DMS53 treated with DMSO at 0.1 percent for 48 hours (cell line): ENCODE measurements at regions not wholly inside any gene's neighbourhood (a gene's known extent, or its start where the extent isn't known, plus 50 kb on each side); places are given as distances from the start of the nearest gene placed in this dataset.

Experiments
- DNase-seq: peaks from one replicate; lab custom pipeline; 2025; ENCODE audit not compliant: unreplicated experiment; lab: John Stamatoyannopoulos, UW

GRCh38 chr10:62545160-62546066, 171.2 kb downstream of the ZNF365 start:
- no peak for DNase-seq

DNA sequence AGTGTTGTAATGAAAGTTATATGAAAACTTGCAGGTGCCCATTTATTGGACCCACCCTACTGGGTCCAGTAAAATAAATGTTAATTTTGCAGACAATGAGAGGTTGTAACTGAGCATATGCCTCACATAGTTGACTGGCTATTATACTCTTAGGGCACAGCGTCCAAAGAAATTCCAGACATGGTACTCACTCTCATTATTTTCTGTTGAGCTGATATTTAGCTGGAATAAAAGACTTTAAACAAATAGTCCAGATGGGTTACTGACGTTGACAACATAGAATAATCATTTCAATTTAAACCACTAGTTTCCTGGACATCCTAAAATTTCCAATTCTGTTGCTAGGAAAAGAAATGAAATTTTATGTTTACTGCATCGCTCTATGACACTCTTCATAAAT, 174.5 kb downstream of the ZNF365 start:
- no peak for DNase-seq

GRCh38 chr10:62550173-62550572, 176.0 kb downstream of the ZNF365 start:
- no peak for DNase-seq

- peak; percentile 45 for DNase-seq
Observed at GRCh38 chr10:62554632-62555199, 180.5 kb downstream of the ZNF365 start.

- no peak for DNase-seq
Observed at GRCh38 chr10:62559481-62560200, 185.5 kb downstream of the ZNF365 start.

DNA sequence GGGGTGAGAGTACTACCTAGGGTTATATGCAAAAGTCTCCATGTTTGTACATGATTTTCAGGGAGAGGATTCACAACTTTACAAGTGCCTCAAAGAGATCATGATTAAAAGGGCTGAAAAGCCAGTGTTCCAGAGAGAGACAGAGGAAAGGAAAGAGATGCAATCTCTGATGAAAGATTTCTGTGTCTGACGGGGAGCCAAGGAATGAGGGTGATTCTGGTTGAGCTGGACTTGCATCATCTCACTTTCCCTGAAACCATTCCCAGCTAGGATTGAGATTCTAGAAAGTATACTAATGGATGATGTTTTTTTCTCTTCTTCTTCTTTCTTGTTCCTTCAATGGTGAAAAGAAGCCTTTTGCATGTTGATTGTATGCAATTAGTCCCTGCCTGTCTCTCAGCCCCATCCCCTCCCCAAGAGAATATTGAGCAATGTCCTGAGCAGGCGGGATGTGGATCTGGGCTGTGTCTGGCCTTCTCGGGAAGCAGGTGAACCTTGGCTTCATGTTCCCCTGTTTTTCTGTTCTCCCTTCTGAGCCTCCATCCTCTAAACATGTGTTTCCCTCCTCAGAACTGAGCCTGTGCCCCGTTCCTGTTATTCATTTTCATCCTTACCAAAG, 186.1 kb downstream of the ZNF365 start:
- DNase-seq, result no peak

DNA sequence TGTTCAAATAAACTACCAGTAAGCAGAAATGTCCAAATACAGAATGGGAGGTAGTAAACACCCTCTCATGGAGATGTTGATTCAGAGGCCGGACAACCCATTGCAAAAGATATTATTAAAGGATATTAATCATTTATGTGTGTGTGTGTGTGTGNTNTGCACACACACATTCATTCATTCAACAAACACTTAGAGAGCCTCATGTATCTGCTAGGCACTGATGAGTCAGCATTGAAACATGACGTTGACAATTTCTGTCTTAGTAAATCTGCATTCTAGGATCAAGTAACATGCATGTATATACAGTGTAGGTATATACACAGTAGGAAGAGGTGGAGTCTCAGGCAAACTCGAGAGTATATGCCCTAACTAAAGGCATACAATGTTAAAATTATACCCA, 187.0 kb downstream of the ZNF365 start:
- no peak for DNase-seq

DNA sequence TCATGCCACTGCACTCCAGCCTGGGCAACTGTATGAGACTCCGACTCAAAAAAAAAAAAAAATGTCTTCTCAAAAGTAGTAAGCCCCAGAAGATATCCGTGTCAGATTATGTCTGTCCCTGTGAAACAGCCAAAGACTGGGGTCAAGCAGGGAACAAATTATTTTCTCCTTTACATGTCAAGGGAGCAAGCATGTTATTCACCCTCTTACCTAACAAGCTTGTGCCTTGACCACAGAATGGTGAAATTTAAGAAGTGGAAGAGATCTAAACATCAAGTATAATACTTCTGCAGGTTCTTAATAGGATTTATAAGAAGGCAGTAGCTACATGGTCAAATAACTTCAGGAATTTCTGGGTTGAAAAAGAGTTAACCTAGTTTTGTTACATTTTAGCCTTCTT, 187.9 kb downstream of the ZNF365 start:
- DNase-seq, result no peak

- no peak for DNase-seq
Observed at GRCh38 chr10:62562795-62563194, 188.6 kb downstream of the ZNF365 start.

GRCh38 chr10:62573929-62574328, 199.8 kb downstream of the ZNF365 start:
- no peak for DNase-seq

DNA sequence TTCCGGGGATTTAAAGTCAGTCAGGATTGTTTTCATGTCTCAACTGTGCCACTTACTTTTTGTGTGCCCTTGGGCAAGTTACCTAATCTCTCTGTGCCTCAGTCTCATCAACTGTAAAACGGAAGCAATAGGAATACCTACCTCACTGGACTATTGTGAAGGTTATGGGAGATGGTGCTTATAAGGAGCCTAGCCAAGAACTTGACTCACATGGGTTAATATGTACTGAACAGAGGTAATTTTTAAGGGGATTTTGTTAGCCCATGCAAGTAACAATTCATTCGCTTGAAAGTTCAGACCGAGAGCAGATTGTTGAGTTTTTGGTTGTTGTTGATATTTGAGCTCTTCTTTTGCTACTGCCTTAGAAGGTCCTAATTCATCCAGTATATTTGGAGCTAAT, 202.9 kb downstream of the ZNF365 start:
- no peak for DNase-seq

GRCh38 chr10:62577666-62578291, 203.6 kb downstream of the ZNF365 start:
- no peak for DNase-seq

- DNase-seq, result no peak
Observed at GRCh38 chr10:62578301-62578700, 204.1 kb downstream of the ZNF365 start.

DNA sequence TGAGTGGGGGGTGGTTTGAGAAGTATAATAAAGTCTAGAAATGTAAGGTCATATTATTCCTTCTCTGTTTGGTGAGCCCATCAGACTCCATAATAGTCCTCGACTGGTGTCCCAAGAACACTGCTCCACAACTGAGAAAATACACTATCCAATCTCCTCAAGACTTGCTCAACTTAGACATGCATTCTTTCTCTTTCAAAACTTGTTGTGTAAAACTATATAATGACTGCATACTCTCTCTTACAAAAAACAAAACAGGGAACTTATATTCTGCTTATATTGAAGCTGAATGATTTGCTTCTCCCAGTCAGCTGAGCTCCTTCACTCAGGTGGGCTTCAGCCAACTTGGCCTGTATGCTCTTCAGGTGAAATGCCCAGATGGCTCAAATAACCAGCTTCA, 204.7 kb downstream of the ZNF365 start:
- no peak for DNase-seq

- no peak for DNase-seq
Observed at GRCh38 chr10:62580396-62580795, 206.2 kb downstream of the ZNF365 start.

- no peak for DNase-seq
Observed at GRCh38 chr10:62581351-62581750, 207.2 kb downstream of the ZNF365 start.

- DNase-seq, result no peak
Observed at GRCh38 chr10:62582101-62582705, 208.0 kb downstream of the ZNF365 start.

DNA sequence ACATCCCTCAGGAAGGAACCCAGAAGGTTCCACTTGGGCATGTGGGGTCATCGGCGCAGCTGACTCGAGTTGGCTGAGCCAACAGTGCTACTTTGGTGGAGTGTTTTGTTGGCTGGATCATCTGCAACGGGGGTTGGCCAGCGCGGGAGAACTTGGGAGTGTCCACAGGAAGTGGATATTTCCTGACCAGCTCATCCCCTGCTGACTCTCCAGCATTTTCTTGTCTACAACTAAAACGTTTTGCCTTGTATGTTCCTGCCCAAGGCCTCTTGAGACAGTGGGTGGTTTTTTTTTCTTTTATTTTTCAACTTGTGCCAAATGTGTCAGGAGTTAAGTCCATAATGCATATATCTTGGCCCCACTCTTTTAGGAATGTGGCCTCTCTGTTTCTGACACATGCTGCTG, 208.6 kb downstream of the ZNF365 start:
- DNase-seq, result no peak

- DNase-seq, result no peak
Observed at GRCh38 chr10:62583876-62584615, 209.9 kb downstream of the ZNF365 start.

- DNase-seq, result no peak
Observed at GRCh38 chr10:62584731-62585130, 210.6 kb downstream of the ZNF365 start.
